GM18519 (cell line): ENCODE measurements at regions not wholly inside any gene's neighbourhood (a gene's known extent, or its start where the extent isn't known, plus 50 kb on each side); places are given as distances from the start of the nearest gene placed in this dataset.

Experiments
- ATAC-seq: cut with Tn5 transposase; IDR thresholded peaks from one replicate; pipeline ENCODE4 v1.9.1; 2021; ENCODE audit warnings: mild to moderate bottlenecking, moderate library complexity; ENCODE audit not compliant: unreplicated experiment, low FRiP score

DNA sequence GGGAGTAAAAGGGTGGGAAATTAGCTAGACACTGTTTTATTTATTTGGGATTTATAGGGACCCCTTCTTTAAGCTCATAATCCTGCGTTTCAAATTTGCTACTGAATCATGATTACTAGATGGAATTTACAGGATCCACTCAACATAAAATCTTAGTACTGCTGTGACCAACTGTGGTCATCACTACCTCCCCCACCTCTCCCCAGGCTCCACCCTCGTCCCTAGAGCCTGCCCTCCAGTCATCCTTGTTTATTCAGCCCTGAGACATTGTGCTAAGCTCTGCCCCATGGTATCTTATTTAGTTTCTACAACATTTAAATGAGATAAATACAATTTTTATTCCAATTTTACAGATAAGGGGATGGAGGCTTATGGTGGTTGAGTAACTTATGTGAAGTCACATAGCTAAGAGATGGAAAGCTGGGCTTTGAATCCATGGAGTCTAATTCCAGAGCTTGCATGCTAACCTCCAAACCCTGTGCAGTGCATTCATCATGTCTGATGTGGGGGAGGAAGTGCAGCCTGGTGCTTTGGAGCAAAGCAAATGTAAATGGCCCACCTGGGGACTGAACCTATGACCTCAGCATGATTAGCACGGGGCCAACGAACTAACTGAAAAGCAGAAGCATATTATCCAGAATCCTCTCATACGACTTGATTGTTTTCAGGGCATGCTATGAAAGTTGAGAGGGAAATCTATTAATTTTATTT is 502.4 kb downstream of the TMEM182 start:
- ATAC-seq: no peak

DNA sequence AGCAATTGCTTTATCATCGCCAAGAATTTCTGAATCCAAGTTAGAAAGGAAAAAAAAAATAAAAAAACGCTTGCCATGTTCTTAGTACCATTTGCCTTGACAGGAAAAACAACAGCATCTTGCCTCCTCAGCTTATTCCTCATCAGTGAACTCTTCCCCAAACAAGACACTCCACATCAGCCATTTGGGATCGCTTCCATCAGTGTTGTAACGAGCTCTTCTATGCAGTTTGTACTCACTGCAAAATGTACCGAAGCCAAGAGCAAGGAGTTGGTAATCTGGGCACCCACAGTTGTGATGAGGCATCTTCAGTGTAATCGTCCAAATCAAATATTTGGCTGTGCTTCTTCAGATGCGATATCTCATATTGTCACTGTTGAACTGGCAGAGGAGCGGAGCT is 503.7 kb downstream of the TMEM182 start:
- ATAC-seq: no peak

DNA sequence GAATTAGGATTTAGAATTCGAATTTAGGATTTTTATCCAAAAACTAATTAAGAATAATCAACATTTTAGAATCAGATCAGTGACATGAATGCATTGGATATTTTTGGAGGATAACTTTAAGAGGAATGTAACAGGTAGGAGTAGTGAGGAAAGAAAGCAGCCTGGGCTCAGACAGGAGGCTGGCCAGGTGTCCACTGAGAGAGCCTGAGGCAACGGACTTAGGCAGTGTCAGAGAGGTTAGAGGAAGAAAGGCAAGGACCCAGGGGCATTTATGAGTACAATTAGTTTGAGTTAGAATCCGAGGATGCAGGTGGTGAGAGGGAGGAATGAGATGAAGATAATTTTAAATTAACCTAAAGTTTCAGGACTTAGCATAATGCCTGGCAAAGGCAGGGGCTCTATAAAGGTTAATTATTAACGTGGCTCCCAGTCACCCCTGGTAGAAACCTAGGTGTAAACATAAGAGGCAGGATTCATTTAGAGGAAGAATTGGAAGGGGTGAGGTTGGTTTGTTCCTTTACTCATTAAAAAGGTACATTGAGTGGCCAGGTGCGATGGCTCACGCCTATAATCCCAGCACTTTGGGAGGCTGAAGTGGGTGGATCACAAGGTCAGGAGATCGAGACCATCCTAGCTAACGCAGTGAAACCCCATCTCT is 507.1 kb downstream of the TMEM182 start:
- no peak for ATAC-seq

DNA sequence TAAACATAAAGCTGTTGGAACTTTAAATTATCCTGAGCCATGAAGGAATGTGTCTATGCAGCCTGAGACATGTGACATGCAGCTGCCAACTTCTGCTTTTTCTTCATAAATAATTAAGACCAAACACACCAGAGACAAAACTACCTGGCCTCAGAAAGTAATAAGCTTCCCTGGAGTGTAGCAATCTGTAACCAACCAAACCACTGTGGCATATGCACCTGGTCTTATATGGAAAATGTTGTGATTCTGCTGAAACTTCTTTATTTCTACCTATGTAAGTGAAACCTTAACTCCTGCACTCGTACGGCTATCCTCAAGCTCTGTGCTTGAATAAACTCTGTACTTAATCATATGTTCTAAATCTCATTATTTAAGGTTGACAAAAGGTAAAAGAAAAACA is 515.0 kb downstream of the TMEM182 start:
- no peak for ATAC-seq

DNA sequence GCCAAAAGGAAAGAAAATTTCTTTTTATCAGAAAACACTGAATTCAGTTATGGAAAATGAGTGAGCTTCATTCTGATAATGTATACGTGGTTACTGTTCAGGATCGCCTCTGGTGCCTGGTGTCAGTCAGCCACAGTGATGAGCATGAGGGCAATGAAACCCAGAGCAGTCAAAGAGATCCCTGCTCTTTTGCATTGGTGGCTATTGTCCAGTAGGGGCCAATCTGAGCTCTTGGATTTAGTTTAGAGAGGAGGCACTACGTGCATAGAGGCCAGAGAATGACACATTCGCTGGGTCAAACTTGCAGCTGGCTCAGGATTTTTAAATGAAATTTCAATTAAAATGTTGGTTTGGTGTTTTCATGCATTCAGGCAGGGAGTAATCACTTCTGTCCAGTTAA is 522.9 kb downstream of the TMEM182 start:
- no peak for ATAC-seq

DNA sequence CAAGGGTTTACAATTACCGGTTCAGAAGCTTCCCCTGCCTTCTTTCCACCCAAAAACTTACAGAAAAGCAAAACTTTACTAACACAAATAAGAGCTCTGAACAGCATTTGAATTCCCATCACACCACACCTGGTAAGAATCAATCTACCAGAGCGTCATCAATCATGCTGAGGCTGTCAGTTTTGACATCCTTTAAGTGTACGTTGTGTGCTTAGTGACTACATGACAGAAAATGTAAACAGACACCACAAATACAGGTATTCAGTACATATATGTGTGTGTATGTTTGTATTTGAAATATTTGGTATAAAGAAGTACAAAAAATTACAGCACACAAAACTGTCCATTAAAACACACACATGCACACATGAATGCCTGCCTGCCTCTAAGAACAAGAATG is 523.5 kb downstream of the TMEM182 start:
- ATAC-seq: no peak

DNA sequence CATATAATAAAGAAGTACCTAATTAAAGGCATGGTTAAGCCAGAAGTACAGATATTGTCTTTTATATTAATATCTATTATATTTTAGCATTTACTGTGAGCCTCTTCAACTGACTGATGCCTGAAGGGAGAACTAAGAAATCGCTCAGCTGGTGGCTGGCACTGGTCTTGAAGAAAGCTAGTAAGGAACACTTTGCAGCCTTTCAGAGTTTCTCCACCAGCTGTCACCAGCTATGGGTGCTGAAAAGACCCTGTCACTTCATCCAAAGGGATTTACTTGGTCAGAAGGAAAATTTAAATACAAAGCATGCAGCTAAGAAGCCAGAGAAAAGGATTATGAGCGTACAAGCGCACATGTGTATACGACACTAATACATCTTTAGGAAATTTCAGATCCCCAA is 525.9 kb downstream of the TMEM182 start:
- ATAC-seq: no peak

DNA sequence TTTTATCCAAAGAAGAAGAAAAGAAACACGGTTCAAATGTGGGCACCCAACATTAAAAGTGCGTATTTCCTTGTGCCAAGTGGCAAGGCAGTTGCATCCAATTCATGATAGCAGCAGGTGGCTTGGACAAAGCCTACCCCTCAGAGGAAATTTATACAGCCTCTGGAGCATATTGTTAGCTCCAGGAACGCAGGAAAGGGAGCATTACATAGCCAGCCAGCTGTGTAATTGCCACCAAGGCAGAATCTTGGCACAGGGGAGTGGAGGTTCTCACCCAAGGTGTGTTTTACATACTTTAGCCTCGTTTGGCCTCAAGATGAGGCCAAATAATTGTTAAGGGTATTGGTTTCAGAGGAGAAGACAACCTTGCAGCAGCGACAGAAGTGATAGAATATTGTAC is 526.9 kb downstream of the TMEM182 start:
- no peak for ATAC-seq

DNA sequence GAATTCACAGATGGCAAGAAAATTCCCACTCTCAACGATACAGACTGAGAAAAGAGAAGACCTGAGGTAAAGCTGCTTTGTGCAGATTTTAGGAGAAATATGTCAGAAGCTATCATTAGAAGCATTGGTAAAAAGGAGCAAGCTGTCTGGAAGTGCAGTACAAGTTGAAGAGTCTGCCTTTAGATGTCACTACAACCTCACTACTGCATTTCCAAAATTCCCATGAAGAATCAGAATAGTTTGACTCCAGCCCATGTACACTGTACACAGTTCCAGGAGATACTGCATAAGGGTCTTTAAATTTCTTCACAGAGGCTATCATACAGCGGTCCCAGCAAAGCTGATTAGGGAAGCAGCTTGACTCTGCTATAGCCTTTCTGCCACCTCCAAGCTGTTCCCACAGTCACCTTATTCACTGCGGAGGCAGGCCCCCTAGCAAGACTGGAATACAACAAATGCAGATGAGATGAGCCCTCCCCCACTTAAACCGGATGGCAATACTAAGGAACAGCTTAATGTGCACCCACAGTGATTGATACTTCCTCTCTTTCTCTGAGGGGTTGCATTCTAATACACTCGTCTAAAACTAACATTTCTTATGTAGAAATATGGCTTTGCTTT is 527.4 kb downstream of the TMEM182 start:
- no peak for ATAC-seq

DNA sequence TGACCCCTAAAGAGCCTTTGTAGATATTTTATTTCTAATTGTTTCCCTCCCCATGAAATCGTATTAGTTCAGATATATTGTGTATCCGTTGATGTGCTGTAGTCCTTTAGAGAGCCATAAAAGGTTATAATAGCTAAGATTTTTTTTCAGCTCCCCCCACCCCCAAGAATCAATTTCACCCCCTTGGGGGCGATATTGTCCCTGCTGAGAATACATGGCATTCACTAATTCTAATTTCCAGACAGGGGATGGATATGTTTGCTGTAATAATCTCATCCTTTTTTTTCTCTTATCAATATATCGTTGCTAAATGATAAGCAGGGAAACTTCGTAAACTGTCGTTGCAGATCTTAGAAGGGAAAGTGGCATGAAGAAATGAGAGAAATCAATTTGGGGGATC is 530.7 kb downstream of the TMEM182 start:
- ATAC-seq: no peak

DNA sequence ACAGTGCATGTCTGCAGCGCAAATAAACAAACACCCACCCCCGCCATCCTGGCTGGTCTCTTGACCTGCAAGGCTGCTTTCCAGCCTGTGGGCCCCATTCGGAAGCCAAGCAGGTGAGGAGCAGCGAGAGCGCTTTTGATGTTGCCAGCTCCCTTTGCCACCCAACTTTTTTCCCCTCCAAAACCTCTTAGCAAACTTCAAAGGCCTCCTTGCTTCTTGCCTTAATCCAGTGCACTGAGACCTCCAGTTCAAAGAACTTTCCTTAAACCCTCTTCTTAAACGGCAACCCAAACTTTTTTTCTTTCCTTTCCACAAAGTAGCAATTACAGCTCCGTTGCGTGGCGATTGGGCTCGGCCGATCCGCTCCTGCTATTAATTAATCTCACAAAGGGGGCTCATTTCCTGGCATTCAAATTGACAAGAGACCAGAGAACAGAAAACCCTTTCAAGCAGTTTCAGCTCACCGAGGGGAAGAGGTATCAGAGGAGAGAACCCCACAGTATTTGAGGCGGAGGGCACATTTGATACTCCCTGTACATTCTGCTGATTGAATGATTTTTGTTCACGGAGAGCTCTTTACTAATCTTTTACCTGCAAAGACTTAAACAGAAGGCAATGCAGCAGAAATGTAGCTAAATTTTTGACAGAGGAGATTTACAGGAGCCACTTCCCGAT is 531.4 kb downstream of the TMEM182 start:
- ATAC-seq: no peak

DNA sequence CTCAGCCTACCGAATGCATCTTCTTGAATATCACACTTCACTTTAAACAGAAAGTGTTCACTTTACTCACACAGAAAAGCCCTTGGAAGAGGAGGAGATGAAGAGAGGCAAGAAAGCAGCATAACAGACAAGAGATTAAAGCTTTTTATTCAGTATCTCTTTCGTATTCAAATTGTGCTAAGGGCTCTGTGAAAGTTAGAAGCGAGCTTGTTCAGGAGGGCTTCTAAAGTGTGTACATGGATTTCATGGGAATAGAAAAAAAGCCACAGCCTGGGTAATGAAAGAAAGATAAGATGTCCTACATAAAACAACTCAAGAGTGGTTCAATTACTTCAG is 531.9 kb downstream of the TMEM182 start:
- ATAC-seq: no peak

DNA sequence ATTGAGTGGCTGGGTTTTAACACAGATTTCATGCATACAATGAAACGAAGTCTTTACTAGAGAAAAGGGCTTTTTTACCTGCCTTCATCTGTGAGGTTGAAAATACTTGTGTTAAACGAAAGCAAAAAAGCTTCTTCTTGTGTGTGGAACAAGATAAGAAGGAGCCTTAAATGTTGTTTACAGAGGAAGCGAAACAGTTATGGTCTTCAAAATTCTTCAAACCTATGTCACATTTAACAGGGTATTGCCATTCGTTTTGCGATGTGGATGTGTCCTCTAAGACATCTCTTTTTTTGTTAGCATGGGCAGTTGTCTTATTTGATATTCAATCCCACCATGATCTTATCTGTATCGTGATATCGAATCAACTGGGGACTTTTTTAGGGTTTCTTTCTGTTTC is 532.6 kb downstream of the TMEM182 start:
- no peak for ATAC-seq

DNA sequence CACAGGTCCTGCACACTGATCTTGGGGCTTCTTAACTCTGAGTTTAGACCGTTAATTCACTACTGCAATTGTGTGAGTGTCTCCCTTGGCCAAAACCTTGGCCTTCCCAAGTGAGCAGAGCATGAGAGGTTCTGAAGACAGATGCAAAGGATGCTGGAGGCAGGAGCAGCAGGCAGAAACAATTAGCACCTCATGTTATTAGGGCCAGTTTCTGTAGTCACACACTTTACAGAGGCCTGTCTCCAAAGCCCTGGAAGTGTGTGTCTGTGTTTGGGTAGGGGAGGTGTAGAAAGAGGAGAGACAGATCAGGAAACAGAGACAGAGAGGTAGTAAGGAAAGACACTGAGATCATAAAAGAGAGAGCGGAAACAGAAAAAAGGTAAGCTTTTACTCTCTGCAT is 533.8 kb downstream of the TMEM182 start:
- no peak for ATAC-seq

DNA sequence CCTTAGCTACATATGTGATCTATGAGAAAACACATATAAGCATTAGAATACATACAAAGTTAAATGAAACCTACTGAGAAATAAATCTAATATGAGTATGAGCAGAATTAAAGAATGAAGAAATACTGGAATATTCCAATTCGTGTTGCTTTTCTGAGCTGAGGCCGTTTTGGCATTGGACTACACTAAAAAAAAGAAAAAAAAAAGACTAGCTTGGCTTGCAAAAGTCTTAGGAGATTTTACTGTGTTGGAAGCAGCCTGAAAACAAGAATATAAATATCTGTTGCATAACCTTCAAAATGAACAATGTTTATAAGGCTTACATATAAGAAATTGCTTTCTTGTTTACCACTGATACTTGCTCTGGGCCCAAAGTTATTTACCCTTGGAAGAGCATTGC is 562.8 kb downstream of the TMEM182 start:
- no peak for ATAC-seq

DNA sequence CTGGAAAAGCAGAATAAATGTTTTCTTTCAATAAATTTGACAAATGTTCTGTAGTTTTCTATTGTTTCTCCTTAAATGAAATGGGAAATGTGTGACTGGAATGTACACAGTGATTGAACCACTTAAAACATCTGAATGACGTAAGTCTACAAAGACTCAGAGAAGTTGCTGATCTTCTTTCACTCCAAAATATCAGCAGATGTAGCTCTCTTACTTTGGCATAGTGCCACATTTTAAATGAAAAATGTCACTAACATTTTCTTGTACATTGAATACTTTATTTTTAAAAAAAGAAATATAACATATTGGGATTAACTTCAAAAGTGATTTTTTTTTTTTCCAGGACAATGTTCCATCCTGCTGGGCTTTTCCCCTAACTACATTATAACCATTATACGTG is 565.6 kb downstream of the TMEM182 start:
- no peak for ATAC-seq

DNA sequence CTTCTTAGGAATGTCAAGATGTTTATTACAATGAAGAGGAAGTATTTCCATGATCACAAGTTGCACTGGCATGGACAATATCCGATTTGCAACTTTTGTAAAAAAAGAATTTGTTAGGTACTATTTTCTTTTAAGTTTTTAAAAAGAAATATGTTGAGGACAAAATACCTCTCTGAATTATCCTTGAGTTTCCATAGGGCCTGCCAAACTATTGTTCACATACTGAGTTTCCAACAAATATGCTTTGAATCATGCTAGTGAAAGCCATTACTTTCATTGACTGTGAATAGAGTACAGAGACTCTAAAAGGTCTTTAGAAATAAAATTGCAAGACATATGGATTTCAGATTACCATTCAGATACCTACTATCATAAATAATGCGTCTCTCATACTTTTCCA is 566.1 kb downstream of the TMEM182 start:
- no peak for ATAC-seq

DNA sequence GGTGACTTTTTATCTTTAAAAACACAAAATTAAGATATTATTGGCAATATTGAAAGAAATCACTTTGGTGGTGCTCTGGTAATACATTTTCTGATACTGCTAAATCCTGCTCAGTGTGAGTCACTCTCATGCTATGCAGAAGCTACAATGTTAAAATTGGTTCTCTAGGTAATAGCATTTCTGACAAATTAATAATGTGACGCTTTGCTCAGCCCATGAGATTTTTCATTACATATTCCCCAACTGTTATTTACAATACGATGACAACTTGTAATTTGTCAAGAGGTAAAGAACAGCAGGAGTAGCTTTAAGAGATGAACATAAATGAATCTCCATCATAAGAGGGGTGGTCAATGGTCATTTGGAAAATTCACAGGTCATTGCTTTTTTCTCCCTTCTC is 573.6 kb downstream of the TMEM182 start:
- ATAC-seq: no peak

DNA sequence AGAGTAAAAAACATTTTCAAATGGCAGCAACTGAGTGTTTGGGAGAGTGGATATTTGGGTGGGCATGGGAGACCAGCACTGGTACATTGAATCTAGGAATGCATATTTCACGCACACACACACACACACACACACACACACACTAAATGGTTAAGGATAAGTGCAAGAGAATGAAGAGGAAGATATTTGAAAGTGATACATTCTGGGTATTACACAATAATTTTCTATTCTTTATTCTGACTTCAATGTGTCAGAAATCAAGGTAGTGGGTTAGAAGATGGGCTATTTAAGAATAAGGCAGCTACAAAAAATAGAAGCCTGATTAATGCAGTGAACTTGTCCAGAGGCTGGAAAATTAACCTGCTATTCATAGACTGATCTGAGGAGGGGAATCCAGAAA is 577.0 kb downstream of the TMEM182 start:
- no peak for ATAC-seq

DNA sequence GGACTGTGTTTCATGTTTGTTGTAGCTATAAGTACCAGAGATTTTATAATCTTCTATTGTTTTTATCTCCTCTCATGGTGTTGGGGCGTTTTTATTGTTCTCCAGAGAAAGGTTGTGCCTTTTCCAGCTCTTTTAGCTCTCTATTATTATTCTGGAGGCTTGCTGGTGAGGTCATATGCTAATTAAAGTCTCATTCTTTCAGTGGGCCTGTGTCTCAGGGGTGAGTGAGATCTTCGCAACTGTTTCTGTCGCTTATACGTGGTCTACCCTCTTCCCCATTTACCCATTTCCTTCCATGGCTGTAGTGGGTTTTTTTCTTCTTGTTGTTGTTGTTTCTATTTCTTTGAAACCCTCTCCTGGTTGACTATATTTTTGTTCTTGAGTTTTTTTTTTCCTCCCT is 584.9 kb downstream of the TMEM182 start:
- ATAC-seq: no peak

DNA sequence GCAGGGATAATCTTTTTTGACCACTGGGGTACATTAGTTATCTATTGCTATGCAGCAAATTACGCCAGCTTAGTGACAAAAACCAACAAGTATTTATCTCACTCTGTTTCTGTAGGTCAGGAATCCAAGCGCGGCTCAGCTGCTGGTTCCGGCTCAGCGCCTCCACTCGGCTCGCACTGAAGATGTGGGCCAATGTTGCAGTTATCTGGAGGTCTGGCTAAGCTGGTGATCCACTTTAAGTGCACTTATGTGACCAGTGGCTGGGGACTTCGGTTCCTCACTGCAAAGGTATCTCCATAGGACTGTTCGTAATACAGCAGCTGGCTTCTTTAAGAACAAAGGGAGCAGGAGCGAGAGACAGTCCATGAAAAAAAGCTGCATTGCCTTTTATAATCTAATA is 591.9 kb downstream of the TMEM182 start:
- ATAC-seq: no peak

DNA sequence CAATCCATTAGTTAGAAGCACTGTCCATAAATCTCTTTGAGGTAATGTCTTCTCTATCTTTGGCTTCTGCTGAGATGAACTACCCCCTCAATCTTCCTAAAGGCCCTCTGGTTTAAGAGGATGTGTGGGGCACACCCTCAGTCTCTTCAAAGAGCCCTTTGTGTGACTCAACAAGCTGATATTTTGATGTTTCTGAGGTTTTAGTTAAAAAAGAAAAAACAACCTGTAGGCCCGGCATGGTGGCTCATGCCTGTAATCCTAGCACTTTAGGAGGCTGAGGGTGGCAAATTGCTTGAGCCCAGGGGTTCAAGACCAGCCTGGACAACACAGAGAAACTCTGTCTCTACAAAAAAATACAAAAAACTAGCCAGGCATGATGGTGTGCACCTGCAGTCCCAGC is 593.5 kb downstream of the TMEM182 start:
- ATAC-seq: no peak
